SKM-1 treated with dmso at 0.1 percent for 144 hours (cell line): ENCODE measurements at regions not wholly inside any gene's neighbourhood (a gene's known extent, or its start where the extent isn't known, plus 50 kb on each side); places are given as distances from the start of the nearest gene placed in this dataset.
"Not testable (repeated sequence)": the region's sequence is repeated elsewhere in the genome, so short reads cannot be mapped to it uniquely, and the experiment has no call there.

Source experiments
- DNase-seq: peaks from one replicate; lab custom pipeline; 2025; ENCODE audit not compliant: unreplicated experiment; lab: John Stamatoyannopoulos, UW

GRCh38 chr4:187715466-187715865 is 280.1 kb upstream of the ZFP42 start:
- DNase-seq = no peak

- DNase-seq = no peak
Measured at GRCh38 chr4:187724456-187724855, 271.1 kb upstream of the ZFP42 start.

- no peak for DNase-seq
Measured at GRCh38 chr4:187726485-187726884, 269.1 kb upstream of the ZFP42 start.

GRCh38 chr4:187732524-187732923 is 263.0 kb upstream of the ZFP42 start:
- no peak for DNase-seq

GRCh38 chr4:187739771-187740170 is 255.8 kb upstream of the ZFP42 start:
- DNase-seq = no peak

DNA sequence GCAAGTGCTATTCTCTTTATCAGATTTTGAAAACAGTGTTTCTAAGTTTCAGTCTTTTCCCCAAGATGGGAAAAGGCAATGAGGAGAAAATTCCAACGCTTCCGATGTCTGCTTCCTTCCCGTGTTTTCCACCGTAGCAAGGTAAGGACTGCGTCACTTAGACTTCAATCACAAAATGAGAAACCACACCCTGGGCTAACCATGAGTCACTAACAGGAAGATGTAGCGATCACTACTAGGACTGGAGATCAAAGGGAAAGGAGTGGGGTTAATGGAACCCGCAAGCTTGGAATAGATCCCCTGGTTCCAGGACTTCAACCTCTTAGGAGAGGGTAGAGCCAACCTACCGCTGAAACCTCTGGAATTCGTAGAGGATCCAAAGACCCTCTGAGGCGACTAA is 250.7 kb upstream of the ZFP42 start:
- DNase-seq = no peak

GRCh38 chr4:187750652-187751051 is 244.9 kb upstream of the ZFP42 start:
- DNase-seq = not testable (repeated sequence)

- no peak for DNase-seq
Measured at GRCh38 chr4:187767158-187767557, 228.4 kb upstream of the ZFP42 start.

GRCh38 chr4:187767687-187768086 is 227.9 kb upstream of the ZFP42 start:
- DNase-seq = no peak

DNA sequence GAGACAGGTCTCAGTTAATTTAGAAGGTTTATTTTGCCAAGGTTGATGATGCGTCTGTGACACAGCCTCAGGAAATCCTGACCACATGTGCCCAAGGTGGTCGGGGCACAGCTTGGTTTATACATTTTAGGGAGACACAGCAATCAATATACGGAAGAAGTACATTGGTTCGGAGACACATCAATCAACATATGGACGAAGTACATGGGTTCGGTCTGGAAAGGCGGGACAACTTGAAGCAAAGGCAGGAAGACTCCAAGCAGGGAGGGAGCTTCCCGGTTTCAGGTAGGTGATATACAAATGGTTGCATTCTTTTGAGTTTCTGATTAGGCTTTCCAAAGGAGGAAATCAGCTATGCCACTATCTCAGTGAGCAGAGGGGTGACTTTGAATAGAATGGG is 225.2 kb upstream of the ZFP42 start:
- no peak for DNase-seq

- DNase-seq = no peak
Measured at GRCh38 chr4:187777954-187778353, 217.6 kb upstream of the ZFP42 start.

GRCh38 chr4:187780070-187780469 is 215.5 kb upstream of the ZFP42 start:
- DNase-seq = no peak

DNA sequence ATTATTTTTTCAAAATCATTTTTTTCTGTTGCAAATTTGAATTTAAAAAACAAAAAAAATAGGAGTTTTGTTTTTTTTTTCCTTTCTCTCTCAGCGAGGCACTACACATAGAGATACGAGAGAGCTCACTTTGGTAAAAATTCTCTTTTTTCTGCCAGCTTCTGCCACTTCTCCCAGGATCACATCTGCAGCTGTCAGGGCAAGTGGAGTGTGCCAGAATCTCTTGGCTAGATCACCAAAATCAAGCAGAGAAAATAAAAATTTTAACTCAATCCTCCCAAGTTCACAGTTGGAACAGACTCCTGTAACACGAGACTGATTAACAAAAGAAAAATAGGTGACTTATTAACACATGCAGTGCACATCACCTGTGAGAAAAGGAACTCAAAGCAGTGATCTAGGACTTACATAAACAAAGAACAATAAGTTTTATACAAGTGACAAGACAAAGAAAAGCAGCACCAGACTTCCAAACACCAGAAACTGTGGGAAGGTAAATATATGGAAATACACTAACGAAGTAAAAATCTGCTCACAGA is 213.2 kb upstream of the ZFP42 start:
- no peak for DNase-seq

DNA sequence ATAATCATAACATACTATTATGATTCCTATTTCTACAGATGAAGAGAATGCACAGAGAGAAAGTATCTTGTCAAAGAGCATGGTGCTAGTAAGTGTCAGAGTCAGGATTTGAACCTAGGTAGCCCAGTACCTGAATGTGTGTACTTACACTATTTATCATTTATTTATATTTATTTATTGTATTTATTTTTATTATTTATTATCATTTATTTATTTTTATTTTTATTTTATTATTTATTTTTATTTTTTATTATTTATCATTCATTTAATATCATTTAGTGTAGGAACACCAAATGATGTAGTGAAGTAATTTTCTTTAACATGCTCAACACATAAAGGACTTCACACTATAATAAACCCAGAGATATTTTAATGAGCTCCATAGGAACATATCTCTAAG is 209.4 kb upstream of the ZFP42 start:
- DNase-seq = no peak

DNA sequence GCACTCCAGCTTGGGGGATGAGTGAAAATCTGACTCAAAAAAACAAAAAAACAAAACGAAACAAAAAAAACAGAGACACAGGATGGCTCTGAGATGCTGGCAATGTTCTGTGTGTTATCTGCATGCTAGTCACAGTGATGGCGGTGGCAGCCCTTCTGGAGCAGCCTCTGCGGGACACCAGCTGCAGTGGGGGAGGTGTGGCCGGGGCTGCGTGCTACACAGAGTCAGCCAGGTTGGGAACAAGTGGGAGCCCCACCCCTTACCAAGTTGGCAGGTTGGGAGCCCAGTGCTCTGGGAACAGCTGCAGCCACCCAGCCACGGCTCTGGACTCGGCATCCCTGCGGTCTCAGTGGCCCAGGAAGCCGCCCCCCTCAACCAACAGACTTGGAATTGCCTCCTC is 206.5 kb upstream of the ZFP42 start:
- DNase-seq = no peak

DNA sequence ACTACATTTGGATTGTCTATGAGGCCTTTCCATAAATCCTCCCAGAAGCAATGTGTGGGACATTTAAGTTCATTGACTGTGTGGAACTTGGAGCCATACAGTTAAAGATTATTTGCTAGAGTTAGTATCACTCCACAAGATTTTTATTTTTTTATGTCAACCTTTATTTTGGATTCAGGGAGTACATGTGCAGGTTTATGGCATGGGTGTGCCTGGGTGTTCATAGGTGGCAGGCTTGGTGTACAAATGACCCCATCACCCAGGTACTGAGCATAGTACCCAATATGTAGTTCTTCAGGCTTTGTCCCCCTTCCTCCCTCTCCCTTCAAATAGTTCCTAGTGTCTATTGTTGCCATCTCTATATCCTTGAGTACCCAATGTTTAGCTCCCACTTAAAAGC is 199.8 kb upstream of the ZFP42 start:
- no peak for DNase-seq

DNA sequence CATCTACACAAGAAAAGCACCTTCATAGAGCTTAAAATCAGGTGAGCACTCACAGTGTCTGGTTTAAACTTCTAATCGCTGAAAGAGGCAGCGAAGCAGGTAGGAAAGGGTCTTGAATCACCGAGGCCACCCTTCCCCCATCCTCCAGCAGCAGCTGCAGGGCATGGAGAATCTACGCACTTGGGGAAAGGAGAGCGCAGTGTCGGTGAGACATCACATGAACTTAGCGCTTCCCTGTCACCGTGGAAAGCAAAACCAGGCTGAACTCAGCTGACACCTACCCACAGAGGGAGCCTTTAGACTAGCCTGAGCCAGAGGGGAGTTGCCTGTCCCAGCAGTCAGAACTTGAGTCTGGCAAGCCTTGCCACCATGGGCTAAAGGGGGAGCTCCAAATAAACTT is 197.2 kb upstream of the ZFP42 start:
- DNase-seq = no peak

- no peak for DNase-seq
Measured at GRCh38 chr4:187799735-187800134, 195.8 kb upstream of the ZFP42 start.

DNA sequence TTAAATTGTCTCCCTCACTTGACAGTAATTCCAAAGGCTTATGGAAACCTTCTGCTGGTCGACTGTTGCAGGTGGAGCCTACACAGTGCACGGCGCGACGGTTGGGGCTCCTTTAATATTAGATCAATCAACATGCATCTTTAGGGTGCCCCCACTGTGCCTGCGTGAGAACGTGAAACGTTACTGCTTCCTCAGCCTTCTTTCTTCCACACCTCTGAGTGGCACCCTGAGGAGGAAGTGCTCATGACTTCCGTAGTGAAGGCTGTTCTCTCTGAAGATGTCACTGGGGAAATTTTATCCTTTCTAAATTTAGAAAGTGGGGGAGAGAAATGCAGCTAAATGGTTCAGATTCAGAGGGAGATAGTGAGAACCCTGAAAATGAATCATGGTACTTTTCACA is 184.0 kb upstream of the ZFP42 start:
- DNase-seq = no peak

DNA sequence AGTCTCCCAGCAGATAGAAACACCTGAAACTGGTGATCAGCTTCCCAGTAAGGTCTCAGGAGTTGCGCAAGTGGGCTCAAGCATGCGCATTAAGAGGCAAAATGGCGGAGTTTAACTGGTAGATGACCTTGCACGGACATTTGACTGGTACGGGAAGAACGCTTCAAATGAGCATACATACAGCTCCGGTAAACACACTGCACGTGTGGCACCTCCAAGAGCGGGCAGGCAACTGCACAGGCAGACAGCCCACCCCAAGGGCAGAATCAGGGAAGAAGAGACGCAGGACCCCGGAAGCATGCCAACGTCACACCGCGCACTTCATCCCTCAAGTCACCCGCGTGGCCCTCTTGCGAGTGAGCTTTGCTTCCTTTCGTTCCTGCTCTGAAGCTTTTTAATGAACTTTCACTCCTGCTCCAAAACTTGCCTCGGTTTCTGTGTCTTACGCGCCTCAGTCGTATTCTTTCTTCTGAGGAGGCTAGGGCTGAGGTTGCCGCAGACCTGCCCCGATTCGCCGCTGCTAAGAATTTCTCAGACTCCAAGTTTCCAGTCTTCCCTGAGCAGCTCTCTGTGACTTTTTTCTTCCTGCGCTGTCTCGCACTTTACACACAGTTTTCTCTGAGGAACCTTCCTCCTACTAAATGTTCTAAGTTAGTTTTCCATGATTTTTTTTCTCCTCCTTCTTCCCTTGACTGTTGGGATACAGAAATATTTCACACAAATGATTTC is 180.7 kb upstream of the ZFP42 start:
- peak; percentile 38 for DNase-seq

- no peak for DNase-seq
Measured at GRCh38 chr4:187826725-187827124, 168.8 kb upstream of the ZFP42 start.

DNA sequence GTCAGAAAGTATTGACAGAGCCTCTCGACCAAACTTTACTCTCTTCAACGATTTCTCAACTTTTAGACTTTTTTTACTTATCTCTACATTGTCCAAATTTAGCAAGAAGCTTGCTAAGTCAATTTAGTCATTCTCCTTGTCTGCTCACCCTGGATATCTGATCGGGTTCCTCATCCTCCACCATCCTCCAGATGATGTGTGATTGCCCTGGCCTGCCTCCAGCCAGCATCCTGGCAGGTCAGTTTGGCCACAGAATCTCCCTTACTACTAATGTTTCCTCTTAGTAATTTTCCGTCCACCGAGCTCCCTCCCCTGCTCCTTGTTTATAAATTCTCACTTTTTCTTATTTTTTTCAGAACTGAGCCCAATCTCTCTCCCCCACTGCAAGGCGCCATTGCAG is 167.9 kb upstream of the ZFP42 start:
- no peak for DNase-seq

DNA sequence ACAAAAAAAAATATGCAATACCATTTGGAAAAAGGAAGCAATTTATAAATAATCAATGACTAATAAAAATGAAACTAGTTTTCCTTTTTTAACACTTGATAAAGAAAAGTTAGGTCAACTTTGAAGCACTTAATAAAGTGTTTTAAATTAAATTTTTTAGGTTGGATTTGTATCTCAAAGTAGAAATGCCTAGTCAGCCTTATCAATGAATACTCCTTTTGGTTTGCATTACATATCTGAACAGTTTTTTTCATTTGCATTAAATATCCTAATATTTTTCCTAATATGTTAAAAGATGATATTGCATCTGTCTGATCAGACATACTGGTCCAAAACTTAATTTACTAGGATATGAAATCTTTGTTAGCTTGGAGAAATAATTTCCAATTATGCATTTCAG is 155.8 kb upstream of the ZFP42 start:
- DNase-seq = no peak
